Tibial artery (tissue), 4 donors: ENCODE measurements at regions not wholly inside any gene's neighbourhood (a gene's known extent, or its start where the extent isn't known, plus 50 kb on each side); places are given as distances from the start of the nearest gene placed in this dataset.

ENCODE experiments used
- DNase-seq, 2 donors: peaks; one replicate each; pipeline ENCODE4 v3.0.0-alpha.2; 2019
- H3K27ac ChIP-seq, 2 donors: fragments of 200-600 bp; sonication (generic) in 1 of 2; 1 replicate in 1 of 2; 2 replicates in 1 of 2; pipeline ENCODE4 v1.5.1; 2018 to 2019; ENCODE audit warnings: mild to moderate bottlenecking in 1 of 2
- H3K27me3 ChIP-seq, 2 donors: fragments of 200-600 bp; sonication (generic) in 1 of 2; one replicate each; pipeline versions ENCODE4 v1.5.1 to v1.6.0; 2016 to 2019
- H3K36me3 ChIP-seq, 3 donors: fragments of 200-600 bp; sonication (generic) in 2 of 3; one replicate each; pipeline ENCODE4 v1.5.1; 2016 to 2019; ENCODE audit warnings: mild to moderate bottlenecking in 2 of 3
- H3K4me1 ChIP-seq, 4 donors: fragments of 200-600 bp; sonication (generic) in 2 of 4; 1 replicate in 3 of 4; 2 replicates in 1 of 4; pipeline ENCODE4 v1.5.1; 2016 to 2019
- H3K4me3 ChIP-seq, 2 donors: fragments of 200-600 bp; sonication (generic) in 1 of 2; 1 replicate in 1 of 2; 2 replicates in 1 of 2; pipeline ENCODE4 v1.5.1; 2018 to 2019; ENCODE audit warnings: mild to moderate bottlenecking in 2 of 2
- H3K9me3 ChIP-seq, 3 donors: fragments of 200-600 bp; sonication (generic) in 1 of 3; one replicate each; pipeline ENCODE4 v1.5.1; 2016 to 2019
- CTCF ChIP-seq, 2 experiments: fragments of 200-600 bp in 1 of 2; fragments of 450-650 bp in 1 of 2; IDR thresholded peaks; one replicate each; pipeline ENCODE4 v1.5.1; 2017 to 2019; ENCODE audit warnings: antibody characterized with exemption in 2 of 2, mild to moderate bottlenecking in 1 of 2, moderate library complexity in 1 of 2
- intact Hi-C: fragments of 100-400 bp; cut with DNase I; formaldehyde crosslinking; loops from one replicate; pipeline ENCODE4 v1.15.0; 2023; ENCODE audit warnings: low total_unique reads

GRCh38 chr1:68338081-68338480 is 105.8 kb upstream of the WLS start:
- H3K4me3 ChIP-seq: no peak overlapping the region
- no peak overlapping the region for H3K27ac ChIP-seq
- no peaks in the 10 kb centered on the region for H3K9me3 ChIP-seq
- no peaks in the 10 kb centered on the region for H3K27me3 ChIP-seq
- TF ChIP-seq CTCF (IDR thresholded peaks at IDR 0.05): no peak
- no peaks in the 10 kb centered on the region for H3K36me3 ChIP-seq
- peaks cover 0 to 5% (median 2%) of the 10 kb centered on the region in 4 donors for H3K4me1 ChIP-seq
- no peak for DNase-seq
- intact Hi-C loops: no loop called here

- no peak for TF ChIP-seq CTCF (IDR thresholded peaks at IDR 0.05)
- no peaks in the 10 kb centered on the region for H3K36me3 ChIP-seq
- DNase-seq: no peak
- H3K27ac ChIP-seq: no peak overlapping the region
- no peaks in the 10 kb centered on the region for H3K4me1 ChIP-seq
- H3K27me3 ChIP-seq: no peaks in the 10 kb centered on the region
- no peaks in the 10 kb centered on the region for H3K9me3 ChIP-seq
- intact Hi-C loops: no loop called here
- no peak overlapping the region for H3K4me3 ChIP-seq
These were observed 99.7 kb upstream of the WLS start for GRCh38 chr1:68332041-68332440.

GRCh38 chr1:68331117-68331865 is 99.0 kb upstream of the WLS start:
- TF ChIP-seq CTCF (IDR thresholded peaks at IDR 0.05): no peak
- intact Hi-C loops: no loop called here
- Histone ChIP-seq H3K9me3 (no peaks in the 10 kb centered on the region), H3K27me3 (no peaks in the 10 kb centered on the region), H3K27ac (no peak overlapping the region), H3K36me3 (no peaks in the 10 kb centered on the region), H3K4me1 (no peaks in the 10 kb centered on the region), H3K4me3 (no peak overlapping the region)
- DNase-seq: no peak

GRCh38 chr1:68330391-68330790 is 98.1 kb upstream of the WLS start:
- H3K4me3 ChIP-seq: no peak overlapping the region
- H3K36me3 ChIP-seq: no peaks in the 10 kb centered on the region
- DNase-seq: no peak
- intact Hi-C loops: no loop called here
- no peaks in the 10 kb centered on the region for H3K9me3 ChIP-seq
- no peak for TF ChIP-seq CTCF (IDR thresholded peaks at IDR 0.05)
- H3K27me3 ChIP-seq: no peaks in the 10 kb centered on the region
- no peaks in the 10 kb centered on the region for H3K4me1 ChIP-seq
- no peak overlapping the region for H3K27ac ChIP-seq

- H3K9me3 ChIP-seq: no peaks in the 10 kb centered on the region
- no peak for DNase-seq
- intact Hi-C loops: no loop called here
- H3K4me3 ChIP-seq: no peak overlapping the region
- H3K4me1 ChIP-seq: no peaks in the 10 kb centered on the region
- no peak for TF ChIP-seq CTCF (IDR thresholded peaks at IDR 0.05)
- H3K27ac ChIP-seq: no peak overlapping the region
- no peaks in the 10 kb centered on the region for H3K36me3 ChIP-seq
- no peaks in the 10 kb centered on the region for H3K27me3 ChIP-seq
These were observed 96.9 kb upstream of the WLS start for GRCh38 chr1:68329096-68329835.
